Hepatocyte (in vitro differentiated cells): ENCODE measurements at regions not wholly inside any gene's neighbourhood (a gene's known extent, or its start where the extent isn't known, plus 50 kb on each side); places are given as distances from the start of the nearest gene placed in this dataset.
A peak's percentile ranks its signal among the peaks of the same experiment; 100 is the strongest.
"Not testable (repeated sequence)": the region's sequence is repeated elsewhere in the genome, so short reads cannot be mapped to it uniquely, and the experiment has no call there.

Experiments
- DNase-seq: peaks from one replicate; pipeline ENCODE4 v3.0.0-alpha.2; 2016; ENCODE audit warnings: low spot score
- H2AFZ ChIP-seq: fragments of 200-600 bp; sonication (generic); 2 replicates; pipeline ENCODE4 v1.6.0; 2016; ENCODE audit warnings: antibody characterized with exemption, mild to moderate bottlenecking
- H3K27ac ChIP-seq: fragments of 200-600 bp; sonication (generic); 2 replicates; pipeline ENCODE4 v1.5.1; 2016; ENCODE audit warnings: mild to moderate bottlenecking
- H3K27me3 ChIP-seq: fragments of 200-600 bp; sonication (generic); 2 replicates; pipeline ENCODE4 v1.6.1; 2016
- H3K36me3 ChIP-seq: fragments of 200-600 bp; sonication (generic); replicated peaks from 2 replicates; pipeline ENCODE4 v1.5.1; 2016; ENCODE audit warnings: low read depth; ENCODE audit not compliant: insufficient read depth
- H3K4me1 ChIP-seq: fragments of 200-600 bp; sonication (generic); 2 replicates; pipeline ENCODE4 v1.5.1; 2016; ENCODE audit warnings: mild to moderate bottlenecking, moderate library complexity; ENCODE audit not compliant: insufficient read depth
- H3K4me2 ChIP-seq: fragments of 200-600 bp; sonication (generic); 2 replicates; pipeline ENCODE4 v1.6.0; 2016
- H3K4me3 ChIP-seq: fragments of 200-600 bp; sonication (generic); 2 replicates; pipeline ENCODE4 v1.5.1; 2016; ENCODE audit warnings: mild to moderate bottlenecking
- H3K79me2 ChIP-seq: fragments of 200-600 bp; sonication (generic); 2 replicates; pipeline ENCODE4 v1.6.0; 2017; ENCODE audit warnings: mild to moderate bottlenecking
- H3K9me2 ChIP-seq: fragments of 200-600 bp; sonication (generic); replicated peaks from 2 replicates; pipeline ENCODE4 v1.6.0; 2017; ENCODE audit warnings: mild to moderate bottlenecking; ENCODE audit not compliant: insufficient read depth
- H3K9me3 ChIP-seq: fragments of 200-600 bp; sonication (generic); 2 replicates; pipeline ENCODE4 v1.5.1; 2016; ENCODE audit warnings: low read depth, mild to moderate bottlenecking
- H4K20me1 ChIP-seq: fragments of 200-600 bp; sonication (generic); 2 replicates; pipeline ENCODE4 v1.6.0; 2016; ENCODE audit warnings: mild to moderate bottlenecking; ENCODE audit not compliant: insufficient read depth, poor library complexity, severe bottlenecking
- CTCF ChIP-seq: fragments of 200-600 bp; sonication (generic); IDR thresholded peaks from 2 replicates; pipeline ENCODE4 v1.5.1; 2016; ENCODE audit warnings: antibody characterized with exemption, mild to moderate bottlenecking; ENCODE audit not compliant: poor library complexity
- EZH2 ChIP-seq: fragments of 200-600 bp; sonication (generic); IDR thresholded peaks from 2 replicates; pipeline ENCODE4 v1.6.1; 2016; ENCODE audit warnings: antibody characterized with exemption, mild to moderate bottlenecking, borderline replicate concordance
- EZH2phosphoT487 ChIP-seq: fragments of 200-600 bp; sonication (generic); IDR thresholded peaks from one replicate; pipeline ENCODE4 v1.6.1; 2018; ENCODE audit warnings: antibody characterized with exemption, mild to moderate bottlenecking, low read depth, moderate library complexity; ENCODE audit not compliant: unreplicated experiment, severe bottlenecking
- WGBS: methylation state at CpG from one replicate; pipeline ENCODE4 v1.1.6; 2016; ENCODE audit warnings: low lambda C conversion rate; ENCODE audit errors: missing lambda C conversion rate; 5-methylcytosine and 5-hydroxymethylcytosine counted together

- Histone ChIP-seq H3K9me3 (no peaks in the 10 kb centered on the region), H3K4me3 (peak overlapping the region; percentile 82), H3K9me2 (no peaks in the 10 kb centered on the region), H3K27ac (peak overlapping the region; percentile 69), H3K4me2 (peak overlapping the region; percentile 98), H2AFZ (peak overlapping the region; percentile 97), H3K27me3 (peaks cover 16% of the 10 kb centered on the region), H3K36me3 (no peaks in the 10 kb centered on the region), H3K79me2 (no peaks in the 10 kb centered on the region), H4K20me1 (no peaks in the 10 kb centered on the region), H3K4me1 (peaks cover 9% of the 10 kb centered on the region)
- 1% methylated on average over 29 of the region's 39 CpGs for WGBS
- TF ChIP-seq EZH2phosphoT487: no peak
- TF ChIP-seq EZH2: peak; percentile 37
- DNase-seq: peak; percentile 70
These were observed 69.2 kb downstream of the GOLGA8B start for GRCh38 chr15:34514251-34514670.

GRCh38 chr15:34512628-34513027 is 70.8 kb downstream of the GOLGA8B start:
- Histone ChIP-seq H3K9me2 (no peaks in the 10 kb centered on the region), H3K36me3 (no peaks in the 10 kb centered on the region), H3K9me3 (no peaks in the 10 kb centered on the region), H3K4me3 (no peak overlapping the region), H4K20me1 (no peaks in the 10 kb centered on the region), H3K4me1 (peaks cover 9% of the 10 kb centered on the region), H3K4me2 (peak overlapping the region; percentile 98), H3K27ac (no peak overlapping the region), H2AFZ (no peak overlapping the region), H3K79me2 (no peaks in the 10 kb centered on the region), H3K27me3 (peaks cover 16% of the 10 kb centered on the region)
- no peak for DNase-seq
- TF ChIP-seq EZH2phosphoT487 (no peak), EZH2 (no peak), CTCF (no peak)
- 20% methylated on average over 4 of the region's 4 CpGs for WGBS

- Histone ChIP-seq H3K4me3 (no peak overlapping the region), H3K4me1 (no peaks in the 10 kb centered on the region), H3K9me2 (no peaks in the 10 kb centered on the region), H3K9me3 (no peaks in the 10 kb centered on the region), H3K36me3 (no peaks in the 10 kb centered on the region), H3K79me2 (no peaks in the 10 kb centered on the region), H4K20me1 (no peaks in the 10 kb centered on the region), H3K4me2 (no peak overlapping the region), H3K27me3 (peaks cover 29% of the 10 kb centered on the region), H3K27ac (no peak overlapping the region), H2AFZ (no peak overlapping the region)
- TF ChIP-seq EZH2phosphoT487 (no peak), CTCF (no peak), EZH2 (no peak)
- WGBS: 89% methylated on average over 4 of the region's 4 CpGs
- DNase-seq: no peak
These were observed 63.5 kb upstream of the GOLGA8A start for GRCh38 chr15:34501131-34501530.

- H3K9me2 ChIP-seq: no peaks in the 10 kb centered on the region
- H3K9me3 ChIP-seq: peaks cover 1% of the 10 kb centered on the region
- no peak overlapping the region for H2AFZ ChIP-seq
- no peaks in the 10 kb centered on the region for H4K20me1 ChIP-seq
- H3K4me1 ChIP-seq: no peaks in the 10 kb centered on the region
- no peak for DNase-seq
- peaks cover 68% of the 10 kb centered on the region for H3K27me3 ChIP-seq
- TF ChIP-seq CTCF: no peak
- TF ChIP-seq EZH2: no peak
- no peak for TF ChIP-seq EZH2phosphoT487
- H3K4me2 ChIP-seq: no peak overlapping the region
- 70% methylated on average over 27 of the region's 30 CpGs for WGBS
- H3K27ac ChIP-seq: no peak overlapping the region
- no peak overlapping the region for H3K4me3 ChIP-seq
- H3K36me3 ChIP-seq: no peaks in the 10 kb centered on the region
- H3K79me2 ChIP-seq: no peaks in the 10 kb centered on the region
These were observed 58.8 kb upstream of the GOLGA8A start for GRCh38 chr15:34496207-34496995.

GRCh38 chr15:34495707-34496106 is 58.1 kb upstream of the GOLGA8A start:
- not testable (repeated sequence) for H3K36me3 ChIP-seq, H3K4me2 ChIP-seq, H3K27ac ChIP-seq, H3K9me2 ChIP-seq, H4K20me1 ChIP-seq, H3K4me3 ChIP-seq, H3K9me3 ChIP-seq, H2AFZ ChIP-seq, DNase-seq, H3K79me2 ChIP-seq, H3K4me1 ChIP-seq
- 99% methylated on average over 10 of the region's 26 CpGs for WGBS
- peaks cover 68% of the 10 kb centered on the region for H3K27me3 ChIP-seq
